ENCODE measurements at regions not wholly inside any gene's neighbourhood (a gene's known extent, or its start where the extent isn't known, plus 50 kb on each side); places are given as distances from the start of the nearest gene placed in this dataset.
"Not testable (repeated sequence)": the region's sequence is repeated elsewhere in the genome, so short reads cannot be mapped to it uniquely, and the experiment has no call there.

DNA sequence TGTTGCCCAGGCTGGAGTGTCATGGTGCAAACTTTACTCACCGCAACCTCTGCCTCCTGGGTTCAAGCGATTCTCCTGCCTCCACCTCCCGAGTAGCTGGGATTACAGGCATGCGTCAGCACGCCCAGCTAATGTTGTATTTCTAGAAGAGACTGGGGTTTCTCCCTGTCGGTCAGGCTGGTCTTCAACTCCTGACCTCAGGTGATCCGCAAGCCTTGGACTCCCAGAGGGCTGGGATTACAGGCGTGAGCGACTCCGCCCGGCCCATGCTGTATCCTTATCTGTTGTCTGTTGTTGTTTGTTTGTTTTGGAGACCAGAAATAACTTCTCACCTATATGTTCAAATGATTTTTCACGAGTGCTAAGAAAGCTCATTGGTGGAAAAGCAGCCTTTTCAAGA lies 81.2 kb upstream of the HMX1 start:
- not testable (repeated sequence) for H3K9me3 Mint-ChIP-seq; H3K36me3 Mint-ChIP-seq (ENCODE audit: insufficient read depth); H3K27me3 Mint-ChIP-seq (ENCODE audit: low read depth); ATAC-seq; H3K4me1 Mint-ChIP-seq (ENCODE audit: low read depth); H3K4me3 Mint-ChIP-seq; DNase-seq

DNA sequence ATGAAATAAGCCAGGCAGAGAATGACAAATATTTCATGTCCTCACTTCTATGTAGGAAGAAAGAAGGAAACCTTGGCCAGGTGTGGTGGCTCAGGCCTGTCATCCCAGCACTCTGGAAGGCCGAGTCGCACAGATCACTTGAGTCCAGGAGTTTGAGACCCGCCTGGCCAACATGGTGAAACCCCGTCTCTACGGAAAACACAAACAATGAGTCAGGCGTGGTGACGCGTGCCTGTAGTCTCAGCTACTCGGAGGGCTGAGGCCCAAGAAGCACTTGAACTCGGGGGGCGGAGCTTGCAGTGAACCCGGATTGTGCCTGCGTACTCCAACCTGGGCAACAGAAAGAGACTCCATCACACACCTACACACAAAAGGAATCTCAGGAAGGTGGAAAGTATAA lies 80.5 kb upstream of the HMX1 start:
- not testable (repeated sequence) for H3K27me3 Mint-ChIP-seq (ENCODE audit: low read depth); H3K4me1 Mint-ChIP-seq (ENCODE audit: low read depth); H3K9me3 Mint-ChIP-seq; DNase-seq; H3K4me3 Mint-ChIP-seq; ATAC-seq; H3K36me3 Mint-ChIP-seq (ENCODE audit: insufficient read depth)

DNA sequence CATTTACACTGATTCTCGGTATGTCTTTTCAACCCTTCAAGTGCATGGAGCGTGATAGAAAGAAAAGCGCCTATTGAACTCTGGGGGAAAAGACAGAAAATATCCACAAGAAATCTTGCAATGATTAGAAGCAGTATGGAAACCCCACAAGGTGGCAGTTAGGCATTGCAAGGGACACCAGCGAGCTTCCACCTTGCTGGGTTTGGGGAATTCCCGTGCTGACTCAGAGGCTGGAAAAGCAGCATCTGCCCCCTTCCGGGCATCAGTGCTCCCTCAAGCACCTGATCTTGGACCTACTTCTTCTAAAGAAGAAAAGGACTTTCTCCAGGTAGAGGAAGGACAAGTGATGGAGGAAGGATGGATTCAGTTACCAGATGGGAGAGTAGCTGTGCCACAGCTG lies 73.9 kb upstream of the HMX1 start:
- H3K9me3 Mint-ChIP-seq; DNase-seq; H3K4me1 Mint-ChIP-seq (ENCODE audit: low read depth); H3K4me3 Mint-ChIP-seq; ATAC-seq; H3K36me3 Mint-ChIP-seq (ENCODE audit: insufficient read depth); H3K27me3 Mint-ChIP-seq (ENCODE audit: low read depth): not testable (repeated sequence)

DNA sequence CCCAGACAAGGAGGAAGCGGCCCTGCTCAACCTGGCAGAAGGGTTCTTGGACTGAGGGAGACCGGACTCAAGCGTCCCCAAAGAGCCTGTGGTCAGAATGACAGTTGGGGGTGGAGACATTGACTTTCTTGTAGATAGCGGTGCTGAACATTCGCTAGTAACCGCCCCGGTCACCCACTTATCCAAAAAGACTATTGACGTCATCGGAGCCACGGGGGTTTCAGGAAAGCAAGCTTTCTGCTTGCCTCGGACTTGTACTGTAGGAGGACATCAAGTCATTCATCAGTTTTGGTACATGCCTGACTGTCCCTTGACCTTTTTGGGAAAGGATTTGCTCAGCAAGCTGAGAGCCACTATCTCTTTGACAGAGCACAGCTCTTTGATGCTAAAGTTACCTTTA lies 71.7 kb upstream of the HMX1 start:
- not testable (repeated sequence) for H3K4me3 Mint-ChIP-seq; H3K27me3 Mint-ChIP-seq (ENCODE audit: low read depth); H3K36me3 Mint-ChIP-seq (ENCODE audit: insufficient read depth); H3K9me3 Mint-ChIP-seq; DNase-seq; ATAC-seq; H3K4me1 Mint-ChIP-seq (ENCODE audit: low read depth)

DNA sequence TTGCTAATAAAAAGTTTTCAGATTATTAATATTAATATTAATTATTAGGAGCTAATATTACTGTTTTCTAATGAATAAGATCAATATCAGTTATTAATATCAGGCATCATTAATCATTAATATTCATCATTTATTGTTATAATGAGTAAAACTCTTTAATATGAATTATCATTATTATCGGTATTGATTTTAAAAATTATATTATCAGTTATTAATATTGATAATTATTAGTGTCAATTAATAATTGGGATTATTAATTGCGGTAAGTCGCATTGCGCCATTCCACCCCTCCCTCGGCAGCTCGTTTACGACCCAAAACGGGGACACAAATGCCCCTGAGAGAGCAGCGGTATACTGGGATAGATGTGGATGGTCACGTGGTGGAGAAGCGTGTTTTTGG lies 70.4 kb upstream of the HMX1 start:
- H3K27me3 Mint-ChIP-seq (ENCODE audit: low read depth); DNase-seq; H3K36me3 Mint-ChIP-seq (ENCODE audit: insufficient read depth); H3K4me3 Mint-ChIP-seq; H3K4me1 Mint-ChIP-seq (ENCODE audit: low read depth); ATAC-seq; H3K9me3 Mint-ChIP-seq: not testable (repeated sequence)

DNA sequence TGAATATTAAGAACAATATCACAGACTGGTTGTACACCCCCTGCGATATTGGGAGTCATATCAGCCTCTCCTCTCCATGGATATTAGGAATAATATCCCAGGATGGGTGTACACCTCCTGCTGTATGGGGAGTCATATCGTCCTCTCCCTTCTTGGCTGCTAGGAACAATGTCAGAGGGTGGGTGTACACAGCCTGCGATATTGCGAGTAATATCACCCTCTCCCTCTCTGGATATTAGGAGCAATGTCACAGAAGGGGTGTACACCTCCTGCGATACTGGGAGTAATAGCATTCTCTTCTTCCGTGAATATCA lies 69.8 kb upstream of the HMX1 start:
- H3K27me3 Mint-ChIP-seq (ENCODE audit: low read depth); H3K4me1 Mint-ChIP-seq (ENCODE audit: low read depth); H3K9me3 Mint-ChIP-seq; H3K36me3 Mint-ChIP-seq (ENCODE audit: insufficient read depth); DNase-seq; ATAC-seq; H3K4me3 Mint-ChIP-seq: not testable (repeated sequence)

DNA sequence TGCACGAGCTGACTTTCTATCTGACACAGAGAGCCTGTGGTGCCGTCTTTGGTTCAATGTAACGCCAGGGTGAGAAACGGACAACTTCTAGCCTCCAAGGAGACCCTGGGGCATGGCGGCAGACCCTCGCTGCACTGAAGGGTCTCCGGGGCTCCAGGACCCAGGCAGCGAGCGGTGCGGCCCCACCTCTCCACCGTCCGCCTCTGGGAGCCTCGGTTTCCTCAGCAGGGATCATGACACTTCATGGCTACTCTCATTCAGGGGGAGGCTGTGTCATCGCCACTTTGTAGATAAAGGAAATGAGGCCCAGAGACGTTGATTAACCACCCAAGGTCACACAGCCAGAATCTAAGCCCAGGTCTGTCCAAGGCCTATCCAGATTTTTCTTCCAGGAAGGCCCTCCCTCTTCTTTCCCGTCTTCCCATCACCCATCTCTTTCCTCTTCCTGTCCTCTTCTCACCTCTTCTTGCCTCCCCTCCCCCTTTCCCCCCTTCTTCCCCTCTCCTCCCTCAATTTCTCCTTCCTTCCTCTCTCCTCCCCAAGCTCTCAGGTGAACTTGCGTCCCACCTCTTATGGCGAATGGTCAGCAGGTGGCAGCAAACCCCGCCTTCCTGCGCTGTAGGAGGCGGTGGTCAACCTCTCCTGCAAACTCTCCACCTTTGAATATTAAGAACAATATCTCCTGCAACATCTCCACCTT lies 69.3 kb upstream of the HMX1 start:
- Mint-ChIP-seq H3K36me3 (ENCODE audit: insufficient read depth) (no peaks in the 10 kb centered on the region), H3K9me3 (no peaks in the 10 kb centered on the region), H3K4me3 (no peak overlapping the region), H3K4me1 (ENCODE audit: low read depth) (no peaks in the 10 kb centered on the region), H3K27me3 (ENCODE audit: low read depth) (peaks cover 2% of the 10 kb centered on the region)
- no peak for ATAC-seq
- no peak for DNase-seq

DNA sequence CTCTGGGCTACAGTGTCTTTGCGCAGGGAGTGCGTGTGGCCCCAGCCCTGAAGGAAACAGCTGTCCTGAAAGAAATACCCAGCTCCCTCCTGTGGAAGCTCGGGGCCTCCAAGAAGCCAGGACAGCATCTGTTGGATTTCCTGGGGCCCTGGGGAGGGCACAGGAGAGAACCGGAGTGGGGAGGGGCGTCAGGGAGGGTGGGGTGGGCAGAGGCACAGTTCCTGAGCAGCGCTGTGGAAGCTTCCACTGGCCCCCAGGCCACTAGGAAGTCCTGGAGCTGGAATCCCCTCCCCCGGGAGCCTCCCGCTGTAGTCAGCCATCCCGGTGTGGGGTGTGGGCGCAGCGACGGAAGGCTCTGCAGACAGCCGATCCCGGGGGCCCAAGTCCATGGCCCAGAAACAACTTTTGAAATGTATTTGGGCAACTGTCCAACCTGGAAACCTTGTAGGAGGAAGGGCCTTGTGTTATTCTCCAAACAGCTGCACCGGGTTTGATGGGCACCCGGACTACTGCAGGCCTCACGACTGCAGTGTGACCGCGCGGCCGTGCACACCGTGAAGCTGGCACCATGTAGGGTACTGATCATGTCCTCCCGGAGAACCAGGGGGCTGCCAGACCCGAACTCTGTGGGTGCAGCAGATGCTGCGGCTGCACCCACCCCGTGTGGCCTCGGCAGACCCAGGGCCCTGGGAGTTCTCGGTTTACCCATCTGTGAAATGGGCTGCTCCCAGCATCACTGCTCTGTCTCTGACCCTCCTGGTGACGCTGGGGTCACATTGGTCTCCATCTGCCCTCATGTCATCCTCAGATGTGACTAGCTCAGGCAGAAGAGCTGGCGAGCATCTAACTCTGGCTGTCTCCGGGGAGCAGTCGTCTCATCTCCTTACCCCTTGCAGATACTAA lies 68.5 kb upstream of the HMX1 start:
- H3K4me1 Mint-ChIP-seq (ENCODE audit: low read depth): no peaks in the 10 kb centered on the region
- no peak for ATAC-seq
- no peaks in the 10 kb centered on the region for H3K36me3 Mint-ChIP-seq (ENCODE audit: insufficient read depth)
- no peak for DNase-seq
- H3K27me3 Mint-ChIP-seq (ENCODE audit: low read depth): peaks cover 2% of the 10 kb centered on the region
- peaks cover 4% of the 10 kb centered on the region for H3K9me3 Mint-ChIP-seq
- H3K4me3 Mint-ChIP-seq: no peak overlapping the region

DNA sequence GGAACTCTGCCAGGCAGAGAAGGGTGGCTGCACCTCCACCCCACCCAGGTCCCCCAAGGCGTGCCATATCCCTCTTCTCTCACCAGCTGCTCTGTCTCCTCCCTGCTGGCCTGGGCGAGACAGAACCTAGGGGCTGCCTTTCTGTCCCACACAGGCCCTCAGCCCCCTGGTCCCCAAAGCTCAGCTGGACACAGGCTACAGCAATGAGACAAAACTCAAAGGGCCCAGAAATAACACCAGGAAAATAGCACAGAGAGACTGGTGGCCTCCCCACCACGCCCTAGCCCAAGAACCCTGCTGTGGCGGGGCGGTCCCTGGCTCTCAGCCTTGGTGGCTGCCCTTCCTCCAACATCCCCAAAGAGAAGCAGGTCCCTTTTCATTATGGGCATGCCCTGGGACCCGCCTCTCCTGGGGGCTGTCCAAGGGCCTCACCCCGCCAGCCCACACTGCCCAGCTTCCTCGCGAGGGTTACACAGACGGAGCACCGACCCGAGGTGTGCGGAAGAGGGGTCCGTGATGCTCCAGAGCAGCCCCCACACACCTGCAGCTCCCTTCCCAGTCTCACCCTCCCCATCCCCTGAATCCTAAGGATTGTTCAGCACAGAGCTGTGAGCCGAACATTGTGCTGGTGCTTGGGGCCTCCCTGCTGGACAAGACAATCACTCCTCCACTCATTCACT lies 67.7 kb upstream of the HMX1 start:
- DNase-seq (no peak), ATAC-seq (no peak)
- Mint-ChIP-seq H3K9me3 (peaks cover 4% of the 10 kb centered on the region), H3K4me1 (ENCODE audit: low read depth) (no peaks in the 10 kb centered on the region), H3K27me3 (ENCODE audit: low read depth) (peaks cover 6% of the 10 kb centered on the region), H3K36me3 (ENCODE audit: insufficient read depth) (no peaks in the 10 kb centered on the region), H3K4me3 (no peak overlapping the region)

DNA sequence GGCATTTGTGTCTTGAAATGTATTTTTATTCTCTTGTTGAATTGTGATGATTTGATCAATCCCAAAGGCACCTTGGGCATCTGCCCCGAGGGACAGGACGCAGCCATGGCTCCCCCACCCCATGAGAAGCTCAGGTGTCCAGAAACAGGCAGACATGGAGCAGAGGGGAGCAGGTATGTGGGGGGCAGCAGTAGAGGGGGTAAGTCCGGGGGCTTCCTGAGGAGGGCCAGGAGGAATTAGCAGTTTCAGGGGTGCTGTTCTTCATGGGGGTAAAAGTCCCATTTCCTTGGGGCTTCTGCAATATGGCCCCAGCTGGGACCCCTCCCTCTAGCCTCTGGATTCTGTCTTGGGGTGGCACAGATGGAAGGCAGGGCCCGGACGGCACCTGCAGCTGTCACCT lies 67.0 kb upstream of the HMX1 start:
- peaks cover 6% of the 10 kb centered on the region for H3K27me3 Mint-ChIP-seq (ENCODE audit: low read depth)

DNA sequence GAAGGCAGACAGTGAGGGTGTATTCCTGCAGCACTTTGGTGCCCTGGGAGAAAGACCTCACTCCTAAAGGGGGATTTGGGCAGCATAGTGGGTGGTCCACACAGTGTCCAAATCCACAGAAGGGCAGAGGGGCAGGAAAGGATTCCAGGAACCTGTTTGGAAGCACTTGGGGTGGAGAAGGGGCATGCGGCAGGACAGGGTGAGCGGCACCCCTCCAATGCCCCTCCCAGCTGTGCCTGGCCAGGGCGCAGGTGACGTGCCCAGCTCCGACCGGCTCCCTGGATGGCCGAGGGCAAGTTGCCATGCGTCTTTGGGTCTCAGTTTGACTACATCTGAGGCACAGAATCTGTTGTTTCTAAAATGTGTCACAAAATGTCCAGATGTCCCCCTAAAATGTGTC lies 66.5 kb upstream of the HMX1 start:
- DNase-seq (no peak), ATAC-seq (no peak)
- Mint-ChIP-seq H3K9me3 (peaks cover 4% of the 10 kb centered on the region), H3K4me1 (ENCODE audit: low read depth) (no peaks in the 10 kb centered on the region), H3K36me3 (ENCODE audit: insufficient read depth) (no peaks in the 10 kb centered on the region), H3K4me3 (no peak overlapping the region), H3K27me3 (ENCODE audit: low read depth) (peaks cover 6% of the 10 kb centered on the region)

More for the DNA sequence above, 67.0 kb upstream of the HMX1 start:
- Mint-ChIP-seq H3K36me3 (ENCODE audit: insufficient read depth) (no peaks in the 10 kb centered on the region), H3K4me1 (ENCODE audit: low read depth) (no peaks in the 10 kb centered on the region), H3K9me3 (peaks cover 4% of the 10 kb centered on the region), H3K4me3 (no peak overlapping the region)
- DNase-seq (no peak), ATAC-seq (no peak)

DNA sequence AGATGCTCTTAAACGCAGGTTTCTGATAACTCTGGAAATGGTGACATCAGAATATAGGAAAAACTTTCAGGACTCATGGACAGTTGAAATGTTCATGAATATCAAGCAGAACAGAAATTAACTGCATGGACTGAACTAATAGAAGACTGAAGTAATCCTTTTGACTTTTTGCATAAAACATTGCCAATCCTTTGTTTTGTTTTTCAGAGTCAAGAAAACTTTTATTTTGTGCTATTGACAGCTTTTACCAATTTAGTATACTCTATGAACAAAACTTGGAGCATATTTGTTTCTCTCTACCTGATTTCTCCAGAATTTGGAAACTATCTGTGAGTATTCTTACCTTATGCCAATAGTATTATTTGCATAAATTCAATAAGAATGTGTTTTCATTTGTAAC lies 61.2 kb upstream of the HMX1 start:
- Mint-ChIP-seq H3K36me3 (ENCODE audit: insufficient read depth) (no peaks in the 10 kb centered on the region), H3K27me3 (ENCODE audit: low read depth) (peaks cover 5% of the 10 kb centered on the region), H3K4me1 (ENCODE audit: low read depth) (no peaks in the 10 kb centered on the region), H3K9me3 (peaks cover 4% of the 10 kb centered on the region), H3K4me3 (no peak overlapping the region)
- no peak for ATAC-seq
- no peak for DNase-seq

DNA sequence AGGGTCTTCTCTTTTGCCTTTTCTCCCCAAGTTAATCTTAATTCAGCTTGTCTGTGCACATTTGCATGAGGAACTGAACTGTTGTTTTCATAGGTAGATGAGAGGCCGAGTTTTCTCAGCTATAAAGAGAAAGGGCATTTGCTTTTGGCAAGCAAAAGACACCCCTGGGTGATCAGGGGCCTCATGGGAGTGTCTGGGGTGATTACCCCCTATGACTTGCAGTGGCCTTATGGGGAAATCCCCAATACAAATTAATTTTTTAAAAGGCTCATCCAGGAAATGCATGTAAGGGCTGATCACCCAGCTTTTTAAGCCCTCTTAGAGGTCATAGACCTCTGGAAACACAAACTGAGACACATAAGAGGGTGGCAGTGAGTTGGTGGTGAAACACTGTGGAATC lies 56.4 kb upstream of the HMX1 start:
- no peak for ATAC-seq
- Mint-ChIP-seq H3K27me3 (ENCODE audit: low read depth) (peaks cover 3% of the 10 kb centered on the region), H3K4me1 (ENCODE audit: low read depth) (no peaks in the 10 kb centered on the region)

DNA sequence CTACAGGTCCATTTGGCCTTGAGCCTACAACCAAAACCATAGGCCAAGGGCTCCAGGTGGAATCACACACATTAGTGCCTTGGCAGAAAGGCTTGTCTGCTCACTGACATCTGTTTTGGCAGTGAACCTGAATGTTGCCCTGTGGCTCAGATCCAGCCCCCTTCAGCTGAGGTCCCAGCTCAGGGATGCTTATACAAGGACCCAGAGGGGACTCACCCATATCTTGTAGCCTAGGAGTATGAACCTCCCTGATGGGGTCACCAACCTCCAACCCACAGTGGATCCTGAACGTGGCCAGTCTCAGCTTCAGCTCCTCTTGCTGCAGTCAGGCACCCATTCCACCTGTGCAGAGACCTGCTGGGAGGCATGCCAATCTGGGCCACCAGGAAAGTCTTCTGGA lies 50.8 kb upstream of the HMX1 start:
- no peak for DNase-seq
- Mint-ChIP-seq H3K27me3 (ENCODE audit: low read depth) (peaks cover 17% of the 10 kb centered on the region), H3K36me3 (ENCODE audit: insufficient read depth) (no peaks in the 10 kb centered on the region), H3K4me3 (no peak overlapping the region), H3K9me3 (peaks cover 14% of the 10 kb centered on the region), H3K4me1 (ENCODE audit: low read depth) (peaks cover 4% of the 10 kb centered on the region)
- no peak for ATAC-seq

More for the DNA sequence above, 56.4 kb upstream of the HMX1 start:
- DNase-seq: no peak
- Mint-ChIP-seq H3K36me3 (ENCODE audit: insufficient read depth) (no peaks in the 10 kb centered on the region), H3K4me3 (no peak overlapping the region), H3K9me3 (peaks cover 10% of the 10 kb centered on the region)

DNA sequence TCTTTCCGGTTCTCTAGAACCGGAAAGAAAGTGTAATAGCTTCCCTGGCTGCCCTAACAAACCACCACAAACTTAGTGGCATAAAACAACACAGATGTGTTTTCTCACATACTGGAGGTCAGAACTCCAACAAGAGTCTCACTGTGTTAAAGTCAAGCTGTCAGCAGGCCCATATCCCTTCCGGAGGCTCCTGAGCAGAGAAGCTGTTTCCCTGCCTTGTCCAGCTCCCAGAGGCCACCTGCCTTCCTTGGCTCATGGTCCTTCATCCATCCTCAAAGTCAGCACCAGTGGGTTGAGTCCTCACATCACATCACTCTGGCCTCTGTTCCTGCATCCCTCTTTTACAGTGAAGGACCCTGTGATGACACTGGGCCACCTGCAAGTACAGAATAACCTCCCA lies 49.8 kb upstream of the HMX1 start:
- Mint-ChIP-seq H3K4me3 (no peak overlapping the region), H3K4me1 (ENCODE audit: low read depth) (peaks cover 4% of the 10 kb centered on the region), H3K36me3 (ENCODE audit: insufficient read depth) (no peaks in the 10 kb centered on the region), H3K9me3 (peaks cover 14% of the 10 kb centered on the region), H3K27me3 (ENCODE audit: low read depth) (peaks cover 17% of the 10 kb centered on the region)
- ATAC-seq (no peak), DNase-seq (no peak)

All from activated T-cell treated with anti-CD3 and anti-CD28 coated beads, Interleukin-2, amount 50 U/mL, for 4 hours (primary cell).